ENCODE measurements at regions not wholly inside any gene's neighbourhood (a gene's known extent, or its start where the extent isn't known, plus 50 kb on each side); places are given as distances from the start of the nearest gene placed in this dataset.
A peak's percentile ranks its signal among the peaks of the same experiment; 100 is the strongest.

DNA sequence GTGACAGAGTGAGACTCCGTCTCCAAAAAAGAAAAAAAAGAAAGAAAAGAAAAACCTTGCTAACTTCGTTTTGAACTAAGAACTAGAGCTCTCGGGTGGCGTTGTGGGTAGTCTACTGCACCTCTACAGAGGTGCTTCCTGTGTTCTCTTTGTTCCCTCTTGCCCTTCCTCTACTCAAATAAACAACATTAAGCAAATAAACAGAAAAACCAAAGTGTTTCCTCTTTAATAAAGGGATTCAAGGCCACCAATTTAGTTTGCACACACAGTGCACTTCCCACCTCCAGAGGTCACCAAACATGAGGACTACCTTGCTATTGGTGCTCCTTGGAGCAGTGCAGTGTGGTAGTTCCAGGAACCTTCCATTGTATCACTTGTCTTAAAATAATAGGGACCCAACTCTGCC is 354.2 kb upstream of the TBL1XR1 start (continued):
- TF ChIP-seq RNF219 (CRISPR knock-in tag; IDR thresholded peaks at IDR 0.05), result no peak
- no peak for TF ChIP-seq NCOA5 (CRISPR knock-in tag; IDR thresholded peaks at IDR 0.05)
- TF ChIP-seq KLF12 (CRISPR knock-in tag; IDR thresholded peaks at IDR 0.05; ENCODE audit: borderline replicate concordance), result no peak
- 0 out of 2 replicates have a peak, but pooled peaks have one; percentile 40 for TF ChIP-seq ZNF710 (CRISPR knock-in tag; IDR thresholded peaks at IDR 0.05; ENCODE audit: borderline replicate concordance)
- TF ChIP-seq RXRB (CRISPR knock-in tag; IDR thresholded peaks at IDR 0.05; ENCODE audit: borderline replicate concordance), result peak; percentile 43; the same call in 1 of the 2 replicates
- TF ChIP-seq SOX6 (IDR thresholded peaks at IDR 0.05), result no peak
- peak; percentile 68 for TF ChIP-seq SOX6 (CRISPR knock-in tag; IDR thresholded peaks at IDR 0.05)
- TF ChIP-seq ARID5B (CRISPR knock-in tag; IDR thresholded peaks at IDR 0.05), result peak; percentile 45; the same call in 1 of the 2 replicates
- TF ChIP-seq ZNF282 (IDR thresholded peaks at IDR 0.05; ENCODE audit: partially characterized antibody), result no peak
- no peak for TF ChIP-seq PRDM4 (CRISPR knock-in tag; IDR thresholded peaks at IDR 0.05; ENCODE audit: borderline replicate concordance)
- no peak for TF ChIP-seq PATZ1 (CRISPR knock-in tag; IDR thresholded peaks at IDR 0.05)
- peak; percentile 35; the same call in 1 of the 2 replicates for TF ChIP-seq STAG1 (CRISPR knock-in tag; IDR thresholded peaks at IDR 0.05)
- TF ChIP-seq ZNF263 (CRISPR knock-in tag; IDR thresholded peaks at IDR 0.05), result 0 out of 2 replicates have a peak, but pooled peaks have one; percentile 17
- TF ChIP-seq, protein P1, sequence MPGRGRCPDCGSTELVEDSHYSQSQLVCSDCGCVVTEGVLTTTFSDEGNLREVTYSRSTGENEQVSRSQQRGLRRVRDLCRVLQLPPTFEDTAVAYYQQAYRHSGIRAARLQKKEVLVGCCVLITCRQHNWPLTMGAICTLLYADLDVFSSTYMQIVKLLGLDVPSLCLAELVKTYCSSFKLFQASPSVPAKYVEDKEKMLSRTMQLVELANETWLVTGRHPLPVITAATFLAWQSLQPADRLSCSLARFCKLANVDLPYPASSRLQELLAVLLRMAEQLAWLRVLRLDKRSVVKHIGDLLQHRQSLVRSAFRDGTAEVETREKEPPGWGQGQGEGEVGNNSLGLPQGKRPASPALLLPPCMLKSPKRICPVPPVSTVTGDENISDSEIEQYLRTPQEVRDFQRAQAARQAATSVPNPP (CRISPR knock-in tag; IDR thresholded peaks at IDR 0.05), result no peak
- no peak for TF ChIP-seq SOX13 (IDR thresholded peaks at IDR 0.05)
- TF ChIP-seq SOX13 (CRISPR knock-in tag; conservative IDR thresholded peaks at IDR 0.05 in 1 of 2, IDR thresholded peaks at IDR 0.05 in 1 of 2), result peak in 1 of 2 experiments; percentile 25; a peak in 1 of 4 replicates
